ENCODE measurements at regions not wholly inside any gene's neighbourhood (a gene's known extent, or its start where the extent isn't known, plus 50 kb on each side); places are given as distances from the start of the nearest gene placed in this dataset.

DNA sequence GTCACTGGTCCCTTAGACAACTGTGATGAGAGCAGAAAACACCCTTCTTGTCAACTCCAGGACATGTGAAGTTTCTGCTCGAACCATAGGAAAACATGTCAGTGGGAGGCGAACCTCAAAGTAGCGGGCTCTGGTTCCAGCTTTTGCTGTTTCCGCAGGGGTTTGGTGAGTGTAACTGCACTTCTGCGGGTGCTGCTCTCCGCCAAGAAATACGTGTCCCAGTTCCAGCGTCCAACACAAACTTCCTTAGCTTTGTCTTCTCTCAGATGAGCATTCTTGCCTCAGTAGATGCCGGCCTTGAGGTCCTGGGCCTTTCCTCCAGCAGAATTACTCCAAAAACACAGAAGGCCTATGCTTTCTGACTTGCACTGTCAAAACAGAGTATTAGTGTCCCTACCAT is 156.3 kb downstream of the FNDC1 start:
- no peak for DNase-seq (ENCODE audit: low read depth)
- H3K4me3 ChIP-seq (ENCODE audit: low read depth, low read length) = no peak overlapping the region
- TF ChIP-seq, protein P1, sequence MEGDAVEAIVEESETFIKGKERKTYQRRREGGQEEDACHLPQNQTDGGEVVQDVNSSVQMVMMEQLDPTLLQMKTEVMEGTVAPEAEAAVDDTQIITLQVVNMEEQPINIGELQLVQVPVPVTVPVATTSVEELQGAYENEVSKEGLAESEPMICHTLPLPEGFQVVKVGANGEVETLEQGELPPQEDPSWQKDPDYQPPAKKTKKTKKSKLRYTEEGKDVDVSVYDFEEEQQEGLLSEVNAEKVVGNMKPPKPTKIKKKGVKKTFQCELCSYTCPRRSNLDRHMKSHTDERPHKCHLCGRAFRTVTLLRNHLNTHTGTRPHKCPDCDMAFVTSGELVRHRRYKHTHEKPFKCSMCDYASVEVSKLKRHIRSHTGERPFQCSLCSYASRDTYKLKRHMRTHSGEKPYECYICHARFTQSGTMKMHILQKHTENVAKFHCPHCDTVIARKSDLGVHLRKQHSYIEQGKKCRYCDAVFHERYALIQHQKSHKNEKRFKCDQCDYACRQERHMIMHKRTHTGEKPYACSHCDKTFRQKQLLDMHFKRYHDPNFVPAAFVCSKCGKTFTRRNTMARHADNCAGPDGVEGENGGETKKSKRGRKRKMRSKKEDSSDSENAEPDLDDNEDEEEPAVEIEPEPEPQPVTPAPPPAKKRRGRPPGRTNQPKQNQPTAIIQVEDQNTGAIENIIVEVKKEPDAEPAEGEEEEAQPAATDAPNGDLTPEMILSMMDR (IDR thresholded peaks at IDR 0.05; ENCODE audit: insufficient read depth, low read depth, low read length, missing control alignments) = no peak

DNA sequence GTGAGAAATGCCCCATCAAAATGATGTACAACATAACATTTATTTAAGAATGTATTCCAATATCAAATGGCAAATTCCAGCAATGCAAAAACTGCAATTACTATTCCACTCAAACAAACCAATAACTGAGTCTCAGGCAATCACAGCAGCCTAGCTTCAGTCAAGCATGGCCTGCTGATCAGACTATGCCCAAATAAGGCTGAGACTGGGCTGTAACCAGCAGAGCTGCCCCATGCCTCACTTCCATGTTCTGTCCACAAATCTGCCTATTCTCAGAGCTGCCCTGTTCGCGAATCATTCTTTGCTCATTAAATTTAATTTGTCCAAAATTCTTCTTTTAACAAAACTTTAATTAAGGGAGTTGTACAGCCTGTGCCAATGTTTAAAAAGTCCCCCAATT is 155.4 kb downstream of the FNDC1 start:
- no peak overlapping the region for H3K4me3 ChIP-seq (ENCODE audit: low read depth, low read length)
- DNase-seq (ENCODE audit: low read depth) = no peak
- TF ChIP-seq, protein P1 (IDR thresholded peaks at IDR 0.05; ENCODE audit: insufficient read depth, low read depth, low read length, missing control alignments) = no peak

All from GM12865 (cell line).